ENCODE measurements at regions not wholly inside any gene's neighbourhood (a gene's known extent, or its start where the extent isn't known, plus 50 kb on each side); places are given as distances from the start of the nearest gene placed in this dataset.

DNA sequence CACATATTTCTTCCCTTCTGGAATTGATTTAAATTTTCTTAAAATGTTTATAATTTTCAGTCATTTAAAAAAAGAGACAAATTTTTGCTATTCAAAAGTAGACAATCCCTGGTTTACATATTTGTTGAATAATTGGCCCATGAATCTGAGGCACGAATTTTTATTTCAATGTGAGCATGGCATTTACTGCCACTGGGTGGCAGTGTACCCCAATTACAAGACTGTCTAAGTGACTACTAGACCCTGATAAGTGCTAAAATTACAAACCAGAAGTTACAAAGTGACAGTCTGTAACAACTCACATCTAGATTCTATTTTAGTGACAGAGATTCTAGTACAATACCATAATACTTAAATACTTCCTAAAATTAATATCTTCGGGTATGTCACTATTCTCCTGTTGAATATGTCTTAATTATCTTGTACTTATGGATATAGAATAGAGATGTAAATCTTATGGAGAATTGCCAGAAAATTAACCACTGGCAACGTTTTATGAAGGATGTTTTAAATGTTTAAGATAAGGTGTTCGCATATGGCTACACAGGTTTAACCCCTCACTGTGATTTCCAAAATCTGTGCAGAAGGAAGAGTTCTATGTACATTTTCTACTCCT is 235.8 kb downstream of the MAP2K4 start (continued):
- no peak for TF ChIP-seq RCOR1 (conservative IDR thresholded peaks at IDR 0.05; ENCODE audit: low read depth, low read length)
- no peak for TF ChIP-seq PAX5 (IDR thresholded peaks at IDR 0.05; ENCODE audit: borderline replicate concordance, low read depth, low read length)
- TF ChIP-seq TBL1XR1 (IDR thresholded peaks at IDR 0.05; ENCODE audit: low read depth, low read length) = no peak
- TF ChIP-seq, protein P1, sequence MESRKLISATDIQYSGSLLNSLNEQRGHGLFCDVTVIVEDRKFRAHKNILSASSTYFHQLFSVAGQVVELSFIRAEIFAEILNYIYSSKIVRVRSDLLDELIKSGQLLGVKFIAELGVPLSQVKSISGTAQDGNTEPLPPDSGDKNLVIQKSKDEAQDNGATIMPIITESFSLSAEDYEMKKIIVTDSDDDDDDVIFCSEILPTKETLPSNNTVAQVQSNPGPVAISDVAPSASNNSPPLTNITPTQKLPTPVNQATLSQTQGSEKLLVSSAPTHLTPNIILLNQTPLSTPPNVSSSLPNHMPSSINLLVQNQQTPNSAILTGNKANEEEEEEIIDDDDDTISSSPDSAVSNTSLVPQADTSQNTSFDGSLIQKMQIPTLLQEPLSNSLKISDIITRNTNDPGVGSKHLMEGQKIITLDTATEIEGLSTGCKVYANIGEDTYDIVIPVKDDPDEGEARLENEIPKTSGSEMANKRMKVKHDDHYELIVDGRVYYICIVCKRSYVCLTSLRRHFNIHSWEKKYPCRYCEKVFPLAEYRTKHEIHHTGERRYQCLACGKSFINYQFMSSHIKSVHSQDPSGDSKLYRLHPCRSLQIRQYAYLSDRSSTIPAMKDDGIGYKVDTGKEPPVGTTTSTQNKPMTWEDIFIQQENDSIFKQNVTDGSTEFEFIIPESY (IDR thresholded peaks at IDR 0.05) = no peak
- TF ChIP-seq ZNF592 (IDR thresholded peaks at IDR 0.05) = no peak
- no peak for TF ChIP-seq ZNF207 (IDR thresholded peaks at IDR 0.05; ENCODE audit: borderline replicate concordance)
- TF ChIP-seq ZNF274 (IDR thresholded peaks at IDR 0.05; ENCODE audit: insufficient read depth, insufficient read length) = no peak
- TF ChIP-seq SMARCA5 (IDR thresholded peaks at IDR 0.05) = no peak
- no peak for TF ChIP-seq BHLHE40 (IDR thresholded peaks at IDR 0.05; ENCODE audit: borderline replicate concordance in 1 of 2, low read depth in 2 of 2, low read length in 1 of 2)
- TF ChIP-seq HDAC2 (IDR thresholded peaks at IDR 0.05) = no peak
- no peak for TF ChIP-seq POLR2AphosphoS5 (IDR thresholded peaks at IDR 0.05; ENCODE audit: low read length)
- no peak for TF ChIP-seq SRF (IDR thresholded peaks at IDR 0.05; ENCODE audit: low read depth in 2 of 2, low read length in 2 of 2)
- TF ChIP-seq CEBPB (IDR thresholded peaks at IDR 0.05; ENCODE audit: borderline replicate concordance in 1 of 2, low read depth in 2 of 2, low read length in 2 of 2) = no peak
- TF ChIP-seq JUNB (IDR thresholded peaks at IDR 0.05) = no peak
- TF ChIP-seq CHD1 (IDR thresholded peaks at IDR 0.05; ENCODE audit: low read depth, low read length) = no peak
- TF ChIP-seq YY1 (IDR thresholded peaks at IDR 0.05; ENCODE audit: low read depth, low read length) = 0 out of 2 replicates have a peak, but pooled peaks have one; percentile 32
- TF ChIP-seq, protein P2, sequence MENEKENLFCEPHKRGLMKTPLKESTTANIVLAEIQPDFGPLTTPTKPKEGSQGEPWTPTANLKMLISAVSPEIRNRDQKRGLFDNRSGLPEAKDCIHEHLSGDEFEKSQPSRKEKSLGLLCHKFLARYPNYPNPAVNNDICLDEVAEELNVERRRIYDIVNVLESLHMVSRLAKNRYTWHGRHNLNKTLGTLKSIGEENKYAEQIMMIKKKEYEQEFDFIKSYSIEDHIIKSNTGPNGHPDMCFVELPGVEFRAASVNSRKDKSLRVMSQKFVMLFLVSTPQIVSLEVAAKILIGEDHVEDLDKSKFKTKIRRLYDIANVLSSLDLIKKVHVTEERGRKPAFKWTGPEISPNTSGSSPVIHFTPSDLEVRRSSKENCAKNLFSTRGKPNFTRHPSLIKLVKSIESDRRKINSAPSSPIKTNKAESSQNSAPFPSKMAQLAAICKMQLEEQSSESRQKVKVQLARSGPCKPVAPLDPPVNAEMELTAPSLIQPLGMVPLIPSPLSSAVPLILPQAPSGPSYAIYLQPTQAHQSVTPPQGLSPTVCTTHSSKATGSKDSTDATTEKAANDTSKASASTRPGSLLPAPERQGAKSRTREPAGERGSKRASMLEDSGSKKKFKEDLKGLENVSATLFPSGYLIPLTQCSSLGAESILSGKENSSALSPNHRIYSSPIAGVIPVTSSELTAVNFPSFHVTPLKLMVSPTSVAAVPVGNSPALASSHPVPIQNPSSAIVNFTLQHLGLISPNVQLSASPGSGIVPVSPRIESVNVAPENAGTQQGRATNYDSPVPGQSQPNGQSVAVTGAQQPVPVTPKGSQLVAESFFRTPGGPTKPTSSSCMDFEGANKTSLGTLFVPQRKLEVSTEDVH (IDR thresholded peaks at IDR 0.05; ENCODE audit: low read depth, partially characterized antibody) = no peak
- peak; percentile 89 for TF ChIP-seq SMC3 (IDR thresholded peaks at IDR 0.05; ENCODE audit: borderline replicate concordance, low read length)
- TF ChIP-seq ZBTB4 (CRISPR knock-in tag; IDR thresholded peaks at IDR 0.05) = no peak

Measured in GM12878 (cell line).